ENCODE measurements at regions not wholly inside any gene's neighbourhood (a gene's known extent, or its start where the extent isn't known, plus 50 kb on each side); places are given as distances from the start of the nearest gene placed in this dataset.

DNA sequence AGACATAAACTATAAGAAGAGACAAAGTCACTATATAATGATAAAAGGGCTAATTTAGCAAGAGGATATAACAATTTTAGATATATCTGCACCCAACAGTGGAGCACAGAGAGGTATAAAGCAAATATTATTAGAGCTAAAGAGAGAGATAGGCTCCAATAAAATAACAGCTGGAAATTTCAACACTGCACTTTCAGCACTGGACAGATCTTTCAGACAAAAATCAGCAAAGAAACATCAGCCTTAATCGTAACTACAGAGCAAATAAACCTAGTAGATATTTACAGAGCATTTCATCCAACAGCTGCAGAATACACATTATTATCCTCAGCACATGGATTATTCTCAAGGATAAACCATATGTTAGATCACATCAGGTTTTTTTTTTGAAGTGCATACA is 642.9 kb downstream of the AMY1C start:
- TF ChIP-seq ZFX (IDR thresholded peaks at IDR 0.05; ENCODE audit: borderline replicate concordance), result no peak
- TF ChIP-seq, protein P1, sequence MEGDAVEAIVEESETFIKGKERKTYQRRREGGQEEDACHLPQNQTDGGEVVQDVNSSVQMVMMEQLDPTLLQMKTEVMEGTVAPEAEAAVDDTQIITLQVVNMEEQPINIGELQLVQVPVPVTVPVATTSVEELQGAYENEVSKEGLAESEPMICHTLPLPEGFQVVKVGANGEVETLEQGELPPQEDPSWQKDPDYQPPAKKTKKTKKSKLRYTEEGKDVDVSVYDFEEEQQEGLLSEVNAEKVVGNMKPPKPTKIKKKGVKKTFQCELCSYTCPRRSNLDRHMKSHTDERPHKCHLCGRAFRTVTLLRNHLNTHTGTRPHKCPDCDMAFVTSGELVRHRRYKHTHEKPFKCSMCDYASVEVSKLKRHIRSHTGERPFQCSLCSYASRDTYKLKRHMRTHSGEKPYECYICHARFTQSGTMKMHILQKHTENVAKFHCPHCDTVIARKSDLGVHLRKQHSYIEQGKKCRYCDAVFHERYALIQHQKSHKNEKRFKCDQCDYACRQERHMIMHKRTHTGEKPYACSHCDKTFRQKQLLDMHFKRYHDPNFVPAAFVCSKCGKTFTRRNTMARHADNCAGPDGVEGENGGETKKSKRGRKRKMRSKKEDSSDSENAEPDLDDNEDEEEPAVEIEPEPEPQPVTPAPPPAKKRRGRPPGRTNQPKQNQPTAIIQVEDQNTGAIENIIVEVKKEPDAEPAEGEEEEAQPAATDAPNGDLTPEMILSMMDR (IDR thresholded peaks at IDR 0.05), result no peak
- H3K27ac ChIP-seq, result no peak overlapping the region

DNA sequence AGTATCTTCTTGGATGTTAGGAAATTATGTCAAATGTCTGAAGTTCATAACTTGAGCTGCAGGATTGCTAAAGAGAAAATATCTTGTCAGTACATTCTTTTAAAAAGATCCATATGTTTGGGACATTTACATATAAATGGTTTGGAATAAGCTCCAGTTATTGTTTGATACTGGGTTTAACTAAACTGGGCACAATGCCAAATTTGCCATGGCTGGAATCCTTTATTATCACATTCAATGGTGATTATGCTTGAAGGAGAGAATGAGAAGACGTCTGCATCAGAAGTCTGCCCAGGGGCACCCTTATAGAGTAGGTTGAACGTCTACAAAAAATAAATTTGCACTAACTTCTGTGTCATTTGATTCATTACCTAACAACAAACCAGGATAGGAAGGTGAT is 652.5 kb downstream of the AMY1C start:
- TF ChIP-seq, protein P1 (IDR thresholded peaks at IDR 0.05), result no peak
- no peak for TF ChIP-seq ZFX (IDR thresholded peaks at IDR 0.05; ENCODE audit: borderline replicate concordance)

DNA sequence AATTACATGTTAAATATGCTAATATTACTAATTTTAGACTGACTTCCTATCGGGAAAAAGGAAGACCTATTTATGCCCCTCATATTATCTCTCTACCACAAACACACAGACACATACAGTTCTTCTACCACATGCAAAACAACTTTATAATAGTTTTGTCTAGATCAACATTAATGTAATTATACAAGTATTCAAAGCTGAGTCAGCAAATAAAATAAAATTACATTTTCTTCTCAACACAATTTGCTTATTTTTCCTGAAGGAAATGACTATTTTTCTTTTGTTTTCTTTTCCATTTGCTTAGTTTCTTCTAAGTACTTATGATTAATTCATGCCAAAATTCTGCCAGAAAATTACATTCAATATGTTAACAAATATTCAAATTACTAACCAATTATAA is 654.2 kb downstream of the AMY1C start:
- TF ChIP-seq, protein P1 (IDR thresholded peaks at IDR 0.05), result no peak
- no peak for TF ChIP-seq ZFX (IDR thresholded peaks at IDR 0.05; ENCODE audit: borderline replicate concordance)
- H3K27ac ChIP-seq, result no peak overlapping the region

More for the DNA sequence above, 652.5 kb downstream of the AMY1C start:
- H3K27ac ChIP-seq, result no peak overlapping the region

DNA sequence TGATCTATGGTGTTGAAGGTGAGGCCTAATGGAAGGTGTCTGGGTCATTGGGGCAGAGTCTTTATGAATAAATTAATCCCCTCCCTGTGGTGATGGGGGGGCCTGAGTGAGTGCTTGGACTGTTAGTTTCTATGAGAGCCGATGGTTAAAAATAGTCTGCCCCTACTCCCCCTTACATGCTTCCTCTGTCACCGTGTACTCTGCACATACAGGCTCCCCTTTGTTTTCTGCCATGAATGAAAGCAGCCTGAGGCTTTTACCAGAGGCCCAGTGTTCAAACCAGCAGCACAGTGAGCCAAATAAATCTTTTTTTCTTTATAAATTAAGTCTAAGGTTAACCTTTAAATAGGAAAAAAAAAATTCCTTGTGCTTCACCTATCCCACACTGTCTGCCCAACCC is 657.0 kb downstream of the AMY1C start:
- TF ChIP-seq, protein P1 (IDR thresholded peaks at IDR 0.05), result no peak
- no peak for TF ChIP-seq ZFX (IDR thresholded peaks at IDR 0.05; ENCODE audit: borderline replicate concordance)
- no peak overlapping the region for H3K27ac ChIP-seq

DNA sequence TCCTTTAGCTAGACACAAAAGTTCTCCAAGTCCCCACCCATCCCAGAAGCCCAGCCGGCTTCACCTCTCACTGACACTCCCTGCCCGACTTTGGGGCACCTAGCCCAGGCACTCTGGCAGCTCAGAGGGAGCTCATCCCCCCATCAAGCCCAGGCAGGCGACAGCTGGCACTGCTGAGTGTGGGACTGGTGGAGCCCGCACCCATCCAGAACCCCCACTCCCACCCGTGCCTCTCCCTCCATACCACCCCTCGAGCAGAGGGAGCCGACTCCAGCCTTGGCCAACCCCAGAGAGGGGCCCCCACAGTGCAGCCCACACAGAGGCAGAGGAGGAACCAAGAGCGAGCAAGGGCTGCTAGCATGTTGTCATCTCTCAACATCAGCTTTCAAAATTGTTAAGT is 658.6 kb downstream of the AMY1C start:
- no peak overlapping the region for H3K27ac ChIP-seq
- TF ChIP-seq ZFX (IDR thresholded peaks at IDR 0.05; ENCODE audit: borderline replicate concordance), result no peak
- TF ChIP-seq, protein P1 (IDR thresholded peaks at IDR 0.05), result no peak

DNA sequence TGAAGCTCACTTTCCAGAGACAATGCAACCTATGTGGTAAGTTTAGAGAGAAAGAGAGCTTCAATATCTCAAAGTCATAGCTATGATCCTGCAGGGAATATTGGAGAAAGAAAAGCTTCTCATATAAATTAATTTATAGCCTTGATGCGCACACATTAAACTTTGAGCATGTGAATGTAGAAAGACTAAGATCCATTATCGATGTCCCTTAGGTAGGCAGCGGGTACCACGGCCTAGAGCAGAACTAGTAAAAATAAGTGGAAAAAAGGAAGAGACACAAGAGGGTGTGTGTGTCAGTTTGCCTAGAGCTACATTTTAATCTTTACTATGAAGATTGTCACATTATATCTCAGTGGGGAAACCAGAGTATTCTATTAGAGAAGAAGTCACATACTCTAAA is 685.6 kb downstream of the AMY1C start:
- TF ChIP-seq ZFX (IDR thresholded peaks at IDR 0.05; ENCODE audit: borderline replicate concordance), result no peak

DNA sequence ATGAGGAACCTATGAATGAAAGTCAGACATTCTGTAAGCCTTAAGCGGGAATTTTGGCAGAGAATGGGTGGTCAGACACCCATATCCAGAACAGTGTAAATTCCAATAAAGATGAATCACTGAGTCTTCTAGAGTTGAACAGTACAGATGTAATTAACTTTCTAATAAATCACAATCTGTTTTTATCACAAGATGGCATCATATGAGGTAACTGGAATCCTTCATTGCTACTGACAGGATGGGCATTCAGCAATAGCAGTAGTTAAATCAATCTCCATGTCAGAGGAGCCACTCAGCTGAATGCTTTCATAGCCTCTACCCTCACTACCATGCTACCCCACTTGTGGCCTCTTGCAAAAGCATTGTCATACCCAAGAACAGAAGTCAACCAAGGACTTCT is 690.3 kb downstream of the AMY1C start:
- H3K27ac ChIP-seq, result no peak overlapping the region
- no peak for TF ChIP-seq ZFX (IDR thresholded peaks at IDR 0.05; ENCODE audit: borderline replicate concordance)
- TF ChIP-seq, protein P1 (IDR thresholded peaks at IDR 0.05), result no peak

More for the DNA sequence above, 685.6 kb downstream of the AMY1C start:
- H3K27ac ChIP-seq, result no peak overlapping the region

DNA sequence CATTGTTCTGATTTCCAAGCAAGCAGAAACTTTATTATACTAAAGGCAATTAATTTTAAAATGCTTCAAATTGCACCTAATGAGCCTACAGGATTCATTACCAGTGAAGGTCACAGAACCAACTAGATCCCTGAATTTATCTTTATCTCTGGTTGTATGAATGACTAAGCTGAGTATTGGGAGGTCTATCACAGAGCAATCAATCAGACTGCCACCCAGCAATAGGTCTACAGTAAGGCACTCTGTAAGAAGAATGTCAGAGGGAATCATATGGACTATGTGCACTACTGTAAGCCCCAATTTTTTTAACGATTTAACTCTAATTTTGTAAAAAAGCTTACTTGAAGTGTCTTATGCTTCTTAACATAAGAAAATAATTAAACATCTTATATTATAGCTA is 707.0 kb downstream of the AMY1C start:
- no peak overlapping the region for H3K27ac ChIP-seq
- TF ChIP-seq ZFX (IDR thresholded peaks at IDR 0.05; ENCODE audit: borderline replicate concordance), result no peak
- TF ChIP-seq, protein P1 (IDR thresholded peaks at IDR 0.05), result no peak
